Skin of body (tissue), 1 donor: ENCODE measurements at regions not wholly inside any gene's neighbourhood (a gene's known extent, or its start where the extent isn't known, plus 50 kb on each side); places are given as distances from the start of the nearest gene placed in this dataset.
"Not testable (repeated sequence)": the region's sequence is repeated elsewhere in the genome, so short reads cannot be mapped to it uniquely, and the experiment has no call there.

Experiments
- DNase-seq: peaks from one replicate; lab custom pipeline; 2025; lab: John Stamatoyannopoulos, UW

- DNase-seq: no peak
Measured at GRCh38 chr4:147246096-147246495, 234.8 kb upstream of the EDNRA start.

DNA sequence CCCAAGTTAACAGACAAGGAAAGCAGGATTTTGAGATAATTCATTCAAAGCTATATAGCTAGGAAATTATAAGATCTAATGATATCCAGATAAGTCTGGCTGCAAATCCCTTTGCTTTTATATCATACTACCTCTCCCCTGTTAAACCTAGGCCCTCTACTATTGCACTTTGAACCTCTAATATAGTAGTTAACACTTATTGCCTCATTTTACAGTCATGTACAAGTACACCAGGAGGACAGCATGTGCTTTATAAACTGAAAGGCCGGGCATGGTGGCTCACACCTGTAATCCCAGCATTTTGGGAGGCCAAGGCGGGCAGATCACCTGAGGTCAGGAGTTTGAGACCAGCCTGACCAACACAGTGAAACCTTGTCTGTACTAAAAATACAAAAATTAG lies 234.4 kb upstream of the EDNRA start:
- not testable (repeated sequence) for DNase-seq

- peak; percentile 2 for DNase-seq
Measured at GRCh38 chr4:147247579-147247978, 233.3 kb upstream of the EDNRA start.

DNA sequence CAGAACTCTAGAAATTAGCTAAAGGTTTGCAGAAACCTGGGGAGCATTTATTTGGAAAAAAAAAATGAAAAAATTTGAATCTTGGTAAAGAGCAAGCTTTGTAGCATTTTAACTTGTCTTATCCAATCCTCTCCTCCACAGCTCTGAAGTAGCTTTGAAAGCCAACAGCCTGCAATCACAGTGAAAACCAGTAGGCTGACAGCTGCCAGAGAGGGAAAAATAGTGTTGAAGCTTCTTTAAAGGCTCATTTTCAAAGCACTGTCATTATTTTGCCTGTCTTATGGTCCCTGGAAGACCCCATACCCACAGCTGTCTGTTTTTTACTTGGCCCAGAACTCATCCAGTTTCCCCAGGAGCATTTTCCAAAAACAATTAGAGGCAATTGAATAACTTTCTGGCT lies 230.8 kb upstream of the EDNRA start:
- no peak for DNase-seq

DNA sequence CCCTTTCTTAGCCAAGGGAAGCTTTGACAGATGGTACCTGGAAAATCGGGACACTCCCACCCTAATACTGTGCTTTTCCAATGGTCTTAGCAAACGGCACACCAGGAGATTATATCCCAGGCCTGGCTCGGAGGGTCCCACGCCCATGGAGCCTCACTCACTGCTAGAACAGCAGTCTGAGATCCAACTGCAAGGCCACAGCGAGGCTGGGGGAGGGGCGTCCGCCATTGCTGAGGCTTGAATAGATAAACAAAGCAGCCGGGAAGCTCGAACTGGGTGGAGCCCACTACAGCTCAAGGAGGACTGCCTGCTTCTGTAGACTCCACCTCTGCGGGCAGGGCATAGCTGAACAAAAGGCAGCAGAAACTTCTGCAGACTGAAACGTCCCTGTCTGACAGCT lies 225.6 kb upstream of the EDNRA start:
- DNase-seq: not testable (repeated sequence)

- not testable (repeated sequence) for DNase-seq
Measured at GRCh38 chr4:147259271-147259670, 221.6 kb upstream of the EDNRA start.

DNA sequence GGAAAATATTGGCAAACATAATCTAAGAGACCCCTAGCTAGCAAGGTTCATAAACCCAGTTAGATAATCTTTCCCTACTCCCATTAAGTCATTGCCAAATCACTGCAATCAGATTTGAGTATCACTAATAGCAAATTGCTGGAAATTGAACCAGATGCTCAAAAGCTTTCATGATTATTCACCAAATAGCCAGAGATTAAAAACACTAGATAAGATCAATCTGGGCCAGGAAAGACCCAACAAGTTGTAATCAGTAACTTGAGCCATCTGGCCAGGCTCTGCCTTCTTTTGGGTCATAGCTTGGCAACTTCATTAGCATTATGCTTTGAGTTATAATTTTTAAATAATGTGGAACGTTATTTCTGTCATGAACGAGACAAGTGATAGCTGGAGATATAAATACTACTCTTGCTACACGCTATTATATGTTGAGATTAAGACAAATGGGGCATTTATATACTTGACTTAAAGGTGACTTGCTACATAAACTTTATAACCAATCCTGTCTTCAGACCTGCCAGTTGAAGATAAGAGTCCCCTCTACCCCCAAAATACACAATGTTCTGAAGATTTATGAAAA lies 196.6 kb upstream of the EDNRA start:
- DNase-seq: no peak

DNA sequence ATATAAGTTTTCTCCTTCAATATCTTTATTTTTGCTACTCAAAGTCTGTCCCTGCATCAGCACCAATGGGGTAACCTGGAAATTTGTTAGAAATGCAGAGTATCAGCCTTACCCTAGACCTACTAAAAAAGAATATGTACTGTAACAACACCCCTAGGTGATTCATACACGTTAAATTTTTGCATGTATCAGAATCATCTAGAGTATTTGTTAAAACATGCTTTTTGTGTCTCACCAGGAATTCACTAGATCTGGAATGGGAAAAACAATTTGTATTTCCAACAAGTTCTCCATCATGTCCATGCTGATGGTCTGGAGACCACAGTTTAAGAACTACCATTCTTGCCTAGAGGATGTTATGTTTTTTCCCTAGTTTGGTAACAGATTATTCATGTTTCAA lies 196.0 kb upstream of the EDNRA start:
- no peak for DNase-seq

GRCh38 chr4:147285751-147286150 lies 195.1 kb upstream of the EDNRA start:
- no peak for DNase-seq

DNA sequence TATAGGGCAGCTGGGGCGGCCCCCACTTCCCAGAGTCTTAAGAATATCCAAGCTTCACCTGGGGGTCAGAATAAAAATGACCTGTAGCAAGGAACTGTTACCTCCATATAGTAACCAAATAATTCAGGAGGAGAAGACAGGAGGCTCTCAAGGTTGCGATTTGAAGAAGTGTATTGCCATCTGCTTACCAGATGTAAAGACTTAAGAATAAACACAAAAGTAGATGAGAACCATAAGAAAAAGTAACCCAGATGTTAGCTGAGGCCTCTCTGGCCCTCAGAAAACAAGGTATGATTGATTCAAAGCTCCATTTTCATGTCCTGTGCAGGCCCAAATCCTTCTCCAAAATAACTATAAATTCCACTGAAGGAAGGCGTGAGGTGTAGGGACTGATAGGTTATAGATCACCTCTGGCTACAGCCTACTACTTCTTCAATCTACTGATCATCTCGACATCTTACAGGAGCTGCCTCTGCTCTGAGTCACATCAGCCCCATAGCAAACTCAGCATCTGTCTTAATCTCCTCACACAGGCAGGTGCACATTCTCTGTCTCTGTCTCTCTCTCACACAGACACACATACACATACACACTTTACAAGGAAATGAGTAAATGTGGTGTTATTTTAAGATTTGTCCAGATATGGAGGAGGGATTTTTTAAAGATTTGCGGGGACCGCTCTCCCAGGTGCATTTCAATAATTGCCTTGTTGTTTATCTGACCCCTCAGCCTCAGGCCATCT lies 193.9 kb upstream of the EDNRA start:
- peak; percentile 2 for DNase-seq

DNA sequence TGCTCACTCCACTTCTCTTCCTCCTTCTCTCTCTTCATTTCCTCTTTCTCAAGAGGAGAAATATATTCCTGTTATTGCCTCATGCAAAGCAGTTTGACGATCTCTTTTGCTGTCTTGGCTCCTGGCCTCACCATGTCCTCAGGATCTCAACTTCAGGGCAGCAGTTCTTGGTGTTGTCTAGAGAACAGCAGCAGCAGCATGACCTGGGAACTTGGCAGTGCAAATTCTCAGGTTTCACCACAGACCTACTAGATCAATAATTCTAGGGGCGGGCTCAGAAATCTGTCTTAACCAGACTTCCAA lies 193.4 kb upstream of the EDNRA start:
- DNase-seq: no peak

DNA sequence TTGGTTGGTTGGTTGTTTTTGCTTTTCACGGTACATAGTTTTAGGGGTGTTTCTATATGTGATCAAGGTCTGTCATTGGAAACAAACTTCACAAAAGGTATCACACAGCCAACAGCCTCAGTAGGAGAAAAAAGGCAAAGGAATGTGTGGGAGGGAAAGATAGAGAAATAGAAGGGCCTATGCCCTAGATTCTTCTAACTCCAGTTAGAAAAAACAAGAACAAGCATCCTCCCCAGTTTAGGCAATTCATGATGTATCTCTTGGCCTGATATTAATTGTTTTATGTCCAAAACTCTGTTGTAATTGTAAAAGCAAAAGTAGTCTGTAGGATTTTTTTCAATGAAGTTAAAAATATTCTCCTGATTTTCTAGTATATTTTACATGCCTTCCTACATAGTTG lies 192.4 kb upstream of the EDNRA start:
- DNase-seq: no peak

DNA sequence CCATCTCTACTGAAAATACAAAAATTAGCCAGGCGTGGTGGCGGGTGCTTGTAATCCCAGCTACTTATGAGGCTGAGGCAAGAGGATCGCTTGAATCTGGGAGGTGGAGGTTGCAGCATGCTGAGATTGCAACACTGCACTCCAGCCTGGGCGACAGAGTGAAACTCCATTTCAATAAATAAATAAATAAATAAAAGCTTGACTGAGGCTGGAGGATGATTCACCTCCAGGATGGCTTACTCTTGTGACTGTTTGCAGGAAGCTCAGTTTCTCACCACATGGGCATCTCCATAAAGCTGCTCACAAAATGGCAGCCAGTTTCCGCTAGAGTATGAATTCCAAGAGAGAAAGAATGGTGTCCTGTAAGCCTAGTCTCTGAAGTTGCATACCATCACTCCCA lies 191.7 kb upstream of the EDNRA start:
- DNase-seq: no peak

DNA sequence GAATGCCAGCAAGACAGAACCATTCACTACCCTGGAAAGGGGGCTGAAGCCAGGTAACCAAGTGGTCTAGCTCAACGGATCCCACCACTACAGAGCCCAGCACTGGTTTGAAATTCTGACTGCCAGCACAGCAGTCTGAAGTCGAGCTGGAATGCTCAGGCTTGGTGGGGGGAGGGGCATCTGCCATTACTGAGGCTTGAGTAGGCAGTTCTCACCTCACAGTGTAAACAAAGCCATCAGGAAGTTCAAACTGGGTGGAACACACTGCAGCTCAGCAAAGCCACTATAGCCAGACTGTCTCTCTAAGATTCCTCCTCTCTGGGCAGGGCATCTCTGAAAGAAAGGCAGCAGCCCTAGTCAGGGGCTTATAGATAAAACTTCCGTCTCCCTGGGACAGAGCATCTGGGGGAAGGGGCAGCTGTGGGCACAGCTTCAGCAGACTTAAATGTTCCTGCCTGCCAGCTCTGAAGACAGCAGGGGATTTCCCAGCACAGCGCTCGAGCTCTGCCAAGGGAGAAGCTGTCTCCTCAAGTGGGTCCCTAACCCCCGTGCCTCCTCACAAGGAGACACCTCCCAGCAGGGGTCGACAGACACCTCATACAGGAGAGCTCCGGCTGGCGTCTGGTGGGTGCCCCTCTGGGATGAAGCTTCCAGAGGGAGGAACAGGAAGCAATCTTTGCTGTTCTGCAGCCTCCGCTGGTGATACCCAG lies 188.1 kb upstream of the EDNRA start:
- DNase-seq: not testable (repeated sequence)

DNA sequence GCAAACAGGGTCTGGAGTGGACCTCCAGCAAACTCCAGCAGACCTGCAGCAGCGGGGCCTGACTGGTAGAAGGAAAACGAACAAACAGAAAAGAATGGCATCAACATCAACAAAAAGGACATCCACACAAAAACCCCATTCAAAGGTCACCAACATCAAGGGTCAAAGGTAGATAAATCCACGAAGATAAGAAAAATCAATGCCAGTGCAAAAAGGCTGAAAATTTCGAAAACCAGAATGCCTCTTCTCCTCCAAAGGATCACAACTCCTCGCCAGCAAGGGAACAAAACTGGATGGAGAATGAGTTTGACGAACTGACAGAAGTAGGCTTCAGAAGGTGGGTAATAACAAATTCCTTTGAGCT lies 187.6 kb upstream of the EDNRA start:
- DNase-seq: not testable (repeated sequence)

GRCh38 chr4:147299205-147299604 lies 181.7 kb upstream of the EDNRA start:
- DNase-seq: no peak

- no peak for DNase-seq
Measured at GRCh38 chr4:147303174-147303872, 177.6 kb upstream of the EDNRA start.

- no peak for DNase-seq
Measured at GRCh38 chr4:147303873-147304229, 177.0 kb upstream of the EDNRA start.

GRCh38 chr4:147307896-147308674 lies 172.8 kb upstream of the EDNRA start:
- no peak for DNase-seq

GRCh38 chr4:147309434-147309833 lies 171.5 kb upstream of the EDNRA start:
- DNase-seq: no peak

DNA sequence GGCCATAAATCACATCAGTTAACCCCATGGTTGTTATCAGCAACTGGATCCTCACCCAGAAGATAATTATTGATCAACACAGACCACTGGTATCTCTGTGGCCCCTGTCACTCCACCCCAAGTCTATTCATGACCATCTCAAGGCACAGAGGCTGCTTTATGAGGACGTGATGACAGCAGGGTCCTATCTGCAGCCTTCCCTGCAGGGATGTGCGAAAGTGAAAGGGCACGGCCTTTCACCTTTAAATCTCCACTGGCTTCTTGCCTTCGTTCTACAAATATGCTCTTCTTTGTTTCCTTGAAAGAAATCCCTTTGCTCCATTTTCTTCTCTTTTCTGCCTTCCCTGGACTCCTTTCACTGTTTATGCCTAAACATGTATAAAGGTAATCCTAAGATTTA lies 170.6 kb upstream of the EDNRA start:
- no peak for DNase-seq

DNA sequence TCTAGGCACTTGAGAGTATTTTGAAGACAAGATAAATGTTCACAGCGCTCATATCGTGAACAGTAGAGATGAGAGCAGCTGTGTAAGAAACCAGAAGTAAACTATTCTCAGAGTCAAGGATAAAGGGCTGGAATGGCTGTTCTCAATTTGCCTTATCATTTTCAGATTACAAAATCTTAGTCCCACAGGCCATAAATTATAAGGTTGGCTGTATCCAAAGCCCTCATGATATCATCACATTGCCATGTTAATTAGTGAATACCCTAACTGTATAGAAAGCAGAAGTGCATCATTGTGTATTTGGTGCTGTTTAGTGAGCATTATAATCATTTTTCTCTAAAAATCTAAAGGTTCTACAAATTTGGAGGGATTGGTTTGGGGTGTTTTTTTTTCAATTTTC lies 168.9 kb upstream of the EDNRA start:
- peak; percentile 16 for DNase-seq
